ENCODE measurements at regions not wholly inside any gene's neighbourhood (a gene's known extent, or its start where the extent isn't known, plus 50 kb on each side); places are given as distances from the start of the nearest gene placed in this dataset.

GRCh38 chr13:87536899-87537298 is 134.3 kb upstream of the SLITRK5 start:
- WGBS, 2 experiments (ENCODE audit: insufficient coverage in 1 of 2, insufficient read length in 1 of 2) = 88 to 100% methylated on average over 1 to 2 of the region's 2 CpGs
- H3K27ac Mint-ChIP-seq = no peak overlapping the region
- DNase-seq = no peak
- H3K4me3 ChIP-seq (ENCODE audit: low read length) = no peak overlapping the region
- no peaks in the 10 kb centered on the region for H3K36me3 Mint-ChIP-seq (ENCODE audit: low read depth)
- no peaks in the 10 kb centered on the region for H3K27me3 ChIP-seq (ENCODE audit: control insufficient read depth, insufficient read depth, low read length, poor library complexity, severe bottlenecking)
- no peaks in the 10 kb centered on the region for H3K4me1 ChIP-seq (ENCODE audit: control insufficient read depth, insufficient read depth, low read length)
- no peaks in the 10 kb centered on the region for H3K27me3 Mint-ChIP-seq (ENCODE audit: insufficient read depth)
- H3K9me3 ChIP-seq (ENCODE audit: control insufficient read depth, low read length) = no peaks in the 10 kb centered on the region
- H3K36me3 ChIP-seq (ENCODE audit: control insufficient read depth, insufficient read depth, low read length) = no peaks in the 10 kb centered on the region
- H3K4me3 Mint-ChIP-seq = no peak overlapping the region
- no peaks in the 10 kb centered on the region for H3K9me3 Mint-ChIP-seq
- no peaks in the 10 kb centered on the region for H3K4me1 Mint-ChIP-seq
- H3K27ac ChIP-seq (ENCODE audit: low read depth, low read length) = no peak overlapping the region
- no peak overlapping the region for H3K9ac ChIP-seq (ENCODE audit: extremely low read depth, low read length, poor library complexity, severe bottlenecking)
- TF ChIP-seq CTCF (conservative IDR thresholded peaks at IDR 0.05) = no peak

DNA sequence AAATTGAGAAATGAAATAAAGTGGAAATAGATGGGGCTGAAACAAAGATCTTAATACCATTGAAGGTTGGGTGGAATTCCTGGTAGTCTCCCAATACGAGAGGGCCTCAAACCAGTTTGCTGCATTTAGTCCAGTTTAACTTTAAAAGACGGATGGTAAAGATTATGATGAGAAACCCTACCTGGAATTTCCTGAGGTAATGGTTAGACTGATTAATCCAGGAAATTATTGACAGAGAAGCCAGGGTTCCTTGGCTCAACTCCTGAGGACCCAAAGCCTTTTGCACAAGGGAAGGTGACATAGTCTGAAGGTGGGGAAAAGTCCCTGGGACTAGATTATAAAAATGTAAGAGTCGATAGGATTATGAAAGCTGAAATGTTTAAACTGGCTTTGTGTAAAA is 133.2 kb upstream of the SLITRK5 start:
- no peaks in the 10 kb centered on the region for H3K36me3 Mint-ChIP-seq (ENCODE audit: low read depth)
- H3K9me3 Mint-ChIP-seq = no peaks in the 10 kb centered on the region
- H3K4me3 Mint-ChIP-seq = no peak overlapping the region
- no peaks in the 10 kb centered on the region for H3K4me1 ChIP-seq (ENCODE audit: control insufficient read depth, insufficient read depth, low read length)
- TF ChIP-seq CTCF (conservative IDR thresholded peaks at IDR 0.05) = no peak
- H3K27me3 ChIP-seq (ENCODE audit: control insufficient read depth, insufficient read depth, low read length, poor library complexity, severe bottlenecking) = no peaks in the 10 kb centered on the region
- H3K4me3 ChIP-seq (ENCODE audit: low read length) = no peak overlapping the region
- H3K27me3 Mint-ChIP-seq (ENCODE audit: insufficient read depth) = no peaks in the 10 kb centered on the region
- H3K27ac ChIP-seq (ENCODE audit: low read depth, low read length) = no peak overlapping the region
- H3K4me1 Mint-ChIP-seq = no peaks in the 10 kb centered on the region
- H3K36me3 ChIP-seq (ENCODE audit: control insufficient read depth, insufficient read depth, low read length) = no peaks in the 10 kb centered on the region
- 91 to 100% methylated on average over 2 to 3 of the region's 3 CpGs for WGBS, 2 experiments (ENCODE audit: insufficient coverage in 1 of 2, insufficient read length in 1 of 2)
- DNase-seq = no peak
- H3K27ac Mint-ChIP-seq = no peak overlapping the region
- no peaks in the 10 kb centered on the region for H3K9me3 ChIP-seq (ENCODE audit: control insufficient read depth, low read length)
- H3K9ac ChIP-seq (ENCODE audit: extremely low read depth, low read length, poor library complexity, severe bottlenecking) = no peak overlapping the region

DNA sequence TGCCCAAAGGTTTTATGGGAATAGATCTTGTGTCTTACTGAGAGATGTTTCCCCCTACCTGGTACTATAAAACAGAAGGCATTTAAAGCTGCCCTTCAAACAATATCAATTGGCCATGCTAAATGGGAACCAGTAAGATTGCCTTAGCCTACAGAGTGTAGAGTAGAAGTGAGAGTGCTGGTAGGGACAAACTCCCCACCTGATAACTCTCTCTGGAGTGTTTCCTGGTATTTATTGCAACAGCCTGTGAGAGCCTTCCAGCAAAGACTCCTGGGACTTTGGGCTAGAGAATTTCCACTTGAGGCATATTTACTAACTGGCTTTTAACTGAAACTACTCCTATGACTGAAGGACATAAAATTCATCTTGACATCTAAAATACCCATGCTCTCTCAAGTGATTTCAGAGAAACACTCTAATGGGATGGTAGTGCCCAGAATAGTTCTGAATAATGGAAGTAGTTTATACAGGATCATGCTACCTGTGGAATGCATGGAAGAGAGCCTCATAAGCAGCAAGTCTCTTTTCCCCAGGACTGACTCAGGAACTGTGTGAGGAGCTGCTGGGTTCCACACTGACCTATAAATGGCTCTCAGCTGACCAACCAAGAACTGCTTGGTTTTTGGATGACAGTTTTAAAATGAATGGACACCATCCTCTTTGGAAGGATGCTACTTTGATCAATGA is 132.7 kb upstream of the SLITRK5 start:
- Histone ChIP-seq H3K36me3 (ENCODE audit: control insufficient read depth, insufficient read depth, low read length) (no peaks in the 10 kb centered on the region), H3K9me3 (ENCODE audit: control insufficient read depth, low read length) (no peaks in the 10 kb centered on the region), H3K4me3 (ENCODE audit: low read length) (no peak overlapping the region), H3K27ac (ENCODE audit: low read depth, low read length) (no peak overlapping the region), H3K9ac (ENCODE audit: extremely low read depth, low read length, poor library complexity, severe bottlenecking) (no peak overlapping the region), H3K27me3 (ENCODE audit: control insufficient read depth, insufficient read depth, low read length, poor library complexity, severe bottlenecking) (no peaks in the 10 kb centered on the region), H3K4me1 (ENCODE audit: control insufficient read depth, insufficient read depth, low read length) (no peaks in the 10 kb centered on the region)
- H3K27me3 Mint-ChIP-seq (ENCODE audit: insufficient read depth) = no peaks in the 10 kb centered on the region
- H3K9me3 Mint-ChIP-seq = peaks cover 2% of the 10 kb centered on the region
- H3K27ac Mint-ChIP-seq = no peak overlapping the region
- no peak overlapping the region for H3K4me3 Mint-ChIP-seq
- no peaks in the 10 kb centered on the region for H3K4me1 Mint-ChIP-seq
- TF ChIP-seq CTCF (conservative IDR thresholded peaks at IDR 0.05) = no peak
- no peak for DNase-seq
- no peaks in the 10 kb centered on the region for H3K36me3 Mint-ChIP-seq (ENCODE audit: low read depth)

All from endodermal cell (in vitro differentiated cells).